HUES48 (cell line): ENCODE measurements at regions not wholly inside any gene's neighbourhood (a gene's known extent, or its start where the extent isn't known, plus 50 kb on each side); places are given as distances from the start of the nearest gene placed in this dataset.
"Not testable (repeated sequence)": the region's sequence is repeated elsewhere in the genome, so short reads cannot be mapped to it uniquely, and the experiment has no call there.

Experiments
- H3K27ac ChIP-seq: one replicate; pipeline ENCODE4 v1.7.0; 2013; ENCODE audit warnings: low read depth, low read length, inconsistent platforms
- H3K27me3 ChIP-seq: 2 replicates; pipeline ENCODE4 v1.6.1; 2013; ENCODE audit warnings: mild to moderate bottlenecking, low read length; ENCODE audit not compliant: control insufficient read depth, insufficient read depth
- H3K36me3 ChIP-seq: 2 replicates; pipeline ENCODE4 v1.6.1; 2013; ENCODE audit warnings: low read length; ENCODE audit not compliant: control insufficient read depth, insufficient read depth
- H3K4me1 ChIP-seq: 2 replicates; pipeline ENCODE4 v1.6.1; 2013; ENCODE audit warnings: mild to moderate bottlenecking, low read length; ENCODE audit not compliant: control insufficient read depth, insufficient read depth
- H3K4me3 ChIP-seq: 2 replicates; pipeline ENCODE4 v1.5.1; 2013; ENCODE audit warnings: mild to moderate bottlenecking, low read depth, low read length
- H3K9ac ChIP-seq: 2 replicates; pipeline ENCODE4 v1.6.1; 2013; ENCODE audit warnings: mild to moderate bottlenecking, low read depth, low read length, moderate library complexity
- H3K9me3 ChIP-seq: 2 replicates; pipeline ENCODE4 v1.6.1; 2013; ENCODE audit warnings: low read length; ENCODE audit not compliant: control insufficient read depth, insufficient read depth

DNA sequence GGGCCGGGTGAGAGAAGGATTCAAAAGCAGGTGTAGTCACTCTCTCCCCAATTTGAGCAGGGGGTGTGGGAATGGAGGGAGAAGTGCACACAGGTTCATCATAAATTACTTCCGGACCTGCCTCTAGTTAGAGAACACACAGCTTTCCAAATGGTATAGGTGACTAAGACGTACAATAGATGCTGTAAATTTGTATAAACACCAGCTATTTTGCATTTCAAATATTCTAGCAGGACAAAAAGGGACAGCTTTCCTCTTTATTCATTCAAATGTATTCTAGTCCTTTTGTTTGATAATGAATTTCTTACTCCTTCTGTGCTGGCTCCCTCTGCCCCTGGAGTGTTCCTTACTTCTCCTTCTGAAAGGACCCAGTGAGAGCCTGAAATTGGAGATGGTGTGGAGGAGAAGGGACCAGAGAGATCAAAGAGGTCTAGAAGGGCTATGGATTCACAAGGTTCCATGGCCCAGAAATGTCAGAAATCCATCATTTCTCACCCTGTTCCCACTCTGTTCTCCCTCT lies 53.2 kb upstream of the SH3BP4 start:
- Histone ChIP-seq H3K36me3 (no peaks in the 10 kb centered on the region), H3K9me3 (0 out of 2 replicates have a peak, but pooled peaks cover 3% of the 10 kb centered on the region), H3K4me3 (no peak overlapping the region), H3K27ac (no peak overlapping the region), H3K27me3 (no peaks in the 10 kb centered on the region), H3K9ac (no peak overlapping the region), H3K4me1 (no peaks in the 10 kb centered on the region)

DNA sequence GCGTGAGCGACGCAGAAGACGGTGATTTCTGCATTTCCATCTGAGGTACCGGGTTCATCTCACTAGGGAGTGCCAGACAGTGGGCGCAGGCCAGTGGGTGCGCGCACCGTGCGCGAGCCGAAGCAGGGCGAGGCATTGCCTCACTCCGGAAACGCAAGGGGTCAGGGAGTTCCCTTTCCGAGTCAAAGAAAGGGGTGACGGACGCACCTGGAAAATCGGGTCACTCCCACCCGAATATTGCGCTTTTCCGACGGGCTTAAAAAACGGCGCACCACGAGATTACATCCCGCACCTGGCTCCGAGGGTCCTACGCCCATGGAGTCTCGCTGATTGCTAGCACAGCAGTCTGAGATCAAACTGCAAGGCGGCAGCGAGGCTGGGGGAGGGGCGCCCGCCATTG lies 63.4 kb upstream of the SH3BP4 start:
- Histone ChIP-seq H3K4me3 (peak overlapping the region; percentile 36; the same call in 1 of the 2 replicates), H3K4me1 (peaks cover 17% of the 10 kb centered on the region)
- H3K27me3 ChIP-seq, H3K9ac ChIP-seq, H3K36me3 ChIP-seq, H3K27ac ChIP-seq, H3K9me3 ChIP-seq: not testable (repeated sequence)

DNA sequence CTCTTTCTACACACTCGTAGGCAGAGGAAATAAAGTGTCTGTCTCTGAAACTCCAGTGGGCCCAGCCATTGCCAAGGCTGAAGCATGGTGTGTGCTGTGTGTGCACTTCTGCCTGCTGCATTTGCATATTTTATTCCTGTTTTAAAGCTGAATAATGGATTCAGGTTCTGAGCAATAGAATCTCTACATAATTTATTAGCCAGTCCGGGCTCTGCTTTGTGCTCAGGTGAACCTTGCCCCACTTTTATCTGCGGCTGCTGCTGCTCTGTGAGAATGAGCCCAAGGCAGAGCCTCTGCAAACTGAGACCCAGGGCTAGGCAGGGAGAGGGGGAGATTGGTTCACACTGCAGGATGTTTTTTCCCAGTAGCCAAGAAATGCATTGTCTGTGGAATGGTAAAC lies 64.6 kb upstream of the SH3BP4 start:
- H3K9me3 ChIP-seq, result no peaks in the 10 kb centered on the region
- H3K27me3 ChIP-seq, result no peaks in the 10 kb centered on the region
- H3K36me3 ChIP-seq, result no peaks in the 10 kb centered on the region
- H3K9ac ChIP-seq, result no peak overlapping the region
- H3K4me3 ChIP-seq, result no peak overlapping the region
- peaks cover 17% of the 10 kb centered on the region for H3K4me1 ChIP-seq
- H3K27ac ChIP-seq, result no peak overlapping the region

DNA sequence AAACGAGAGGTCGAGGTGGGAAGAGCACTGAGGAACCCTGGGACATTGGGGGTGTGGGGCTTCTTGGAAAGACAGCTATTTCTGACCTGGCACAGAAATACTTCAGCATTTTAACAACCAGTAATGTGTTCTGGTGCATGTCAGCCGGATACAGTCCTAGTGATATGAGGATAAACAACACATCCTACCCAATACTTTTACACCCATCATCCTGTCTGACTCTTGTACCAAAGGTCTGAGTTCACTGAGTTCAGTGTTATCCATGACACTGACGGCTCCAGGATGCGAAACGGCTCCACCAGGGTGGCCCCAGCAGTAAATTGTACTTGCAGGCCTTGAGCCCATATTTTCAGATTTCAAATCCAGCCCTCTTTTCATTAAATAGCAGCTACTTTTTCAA lies 65.9 kb upstream of the SH3BP4 start:
- H3K27me3 ChIP-seq, result no peaks in the 10 kb centered on the region
- H3K9ac ChIP-seq, result no peak overlapping the region
- H3K27ac ChIP-seq, result no peak overlapping the region
- H3K4me1 ChIP-seq, result peaks cover 20% of the 10 kb centered on the region
- H3K36me3 ChIP-seq, result no peaks in the 10 kb centered on the region
- 0 out of 2 replicates have a peak, but pooled peaks cover 3% of the 10 kb centered on the region for H3K9me3 ChIP-seq
- no peak overlapping the region for H3K4me3 ChIP-seq

DNA sequence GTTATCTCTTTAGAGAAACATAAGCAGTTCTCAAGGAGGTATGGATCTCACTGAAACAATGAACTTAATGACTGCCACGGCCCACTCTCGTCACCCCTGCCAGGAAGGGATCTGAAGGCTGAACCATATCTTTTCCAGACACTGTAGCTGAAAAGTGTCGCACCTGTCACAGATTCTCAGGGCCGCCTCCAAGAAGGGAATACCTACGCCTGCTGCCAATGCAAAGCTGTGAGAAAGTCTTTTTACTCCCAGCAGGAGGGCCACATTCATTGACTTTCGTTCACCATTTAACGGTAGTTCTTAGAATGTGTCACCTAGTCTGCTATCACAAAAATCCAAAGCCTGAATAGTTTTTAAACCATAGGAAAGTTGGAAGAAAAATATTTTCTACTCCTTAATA lies 66.7 kb upstream of the SH3BP4 start:
- Histone ChIP-seq H3K27me3 (no peaks in the 10 kb centered on the region), H3K9me3 (0 out of 2 replicates have a peak, but pooled peaks cover 3% of the 10 kb centered on the region), H3K4me3 (no peak overlapping the region), H3K9ac (no peak overlapping the region), H3K36me3 (no peaks in the 10 kb centered on the region), H3K4me1 (peaks cover 20% of the 10 kb centered on the region), H3K27ac (no peak overlapping the region)

DNA sequence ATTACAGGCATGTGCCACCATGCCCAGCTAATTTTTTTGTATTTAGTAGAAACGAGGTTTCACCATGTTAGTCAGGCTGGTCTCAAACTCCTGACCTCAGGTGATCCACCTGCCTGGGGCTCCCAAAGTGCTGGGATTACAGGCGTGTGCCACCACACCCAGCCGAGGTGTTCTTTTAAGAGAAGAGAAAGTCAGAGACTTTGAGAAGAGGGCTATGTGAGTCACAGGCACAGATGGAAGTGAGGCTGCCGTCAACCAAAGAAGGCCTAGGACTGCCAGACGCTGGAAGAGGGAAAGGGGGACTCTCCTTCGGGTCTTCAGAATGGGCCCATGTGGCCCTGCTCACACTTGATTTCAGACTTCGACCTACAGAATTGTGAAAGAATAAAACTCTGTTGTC lies 67.2 kb upstream of the SH3BP4 start:
- Histone ChIP-seq H3K4me1 (peaks cover 20% of the 10 kb centered on the region), H3K9me3 (0 out of 2 replicates have a peak, but pooled peaks cover 3% of the 10 kb centered on the region), H3K27me3 (no peaks in the 10 kb centered on the region), H3K36me3 (no peaks in the 10 kb centered on the region), H3K4me3 (no peak overlapping the region), H3K27ac (no peak overlapping the region), H3K9ac (no peak overlapping the region)

DNA sequence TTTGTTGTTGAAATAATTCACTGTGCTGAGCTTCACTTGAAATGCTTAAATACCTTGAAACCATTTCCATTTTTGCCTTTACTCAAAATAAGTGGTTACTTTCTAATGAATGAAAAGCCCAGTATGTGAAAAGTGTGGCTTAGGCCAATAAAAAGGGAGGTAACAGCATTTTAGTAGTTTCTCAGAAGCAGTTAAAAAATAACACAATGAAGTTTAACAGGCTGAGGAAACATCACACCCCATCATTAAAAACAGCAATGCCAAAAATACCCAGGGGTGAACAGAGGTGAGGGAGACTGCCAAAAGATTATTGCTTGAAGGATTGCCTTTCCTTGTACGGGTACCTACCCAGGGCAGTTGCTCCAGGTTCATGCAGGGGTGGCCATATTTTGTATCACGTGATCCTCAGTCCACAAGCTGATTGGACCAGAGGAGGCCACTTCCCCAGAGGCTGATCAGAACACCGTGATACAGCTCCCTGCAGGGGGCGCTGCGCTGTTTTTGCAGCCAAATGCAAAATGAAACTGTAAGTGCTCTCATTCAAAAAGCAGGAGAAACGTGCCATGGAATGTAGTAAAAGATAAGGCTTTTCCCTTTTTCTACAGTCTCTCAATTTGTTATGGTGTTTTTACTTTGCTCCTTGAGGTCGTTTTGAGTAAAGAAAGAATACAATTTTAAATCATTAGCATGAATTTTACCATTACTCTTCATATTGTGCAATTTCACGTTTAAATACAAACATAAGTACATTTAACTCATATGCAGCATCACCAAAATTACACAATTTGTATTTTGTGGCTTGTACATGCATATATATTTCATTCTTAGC lies 70.2 kb upstream of the SH3BP4 start:
- no peak overlapping the region for H3K27ac ChIP-seq
- 0 out of 2 replicates have a peak, but pooled peaks cover 6% of the 10 kb centered on the region for H3K9me3 ChIP-seq
- no peaks in the 10 kb centered on the region for H3K27me3 ChIP-seq
- no peak overlapping the region for H3K9ac ChIP-seq
- no peak overlapping the region for H3K4me3 ChIP-seq
- H3K4me1 ChIP-seq, result peaks cover 12% of the 10 kb centered on the region
- no peaks in the 10 kb centered on the region for H3K36me3 ChIP-seq

DNA sequence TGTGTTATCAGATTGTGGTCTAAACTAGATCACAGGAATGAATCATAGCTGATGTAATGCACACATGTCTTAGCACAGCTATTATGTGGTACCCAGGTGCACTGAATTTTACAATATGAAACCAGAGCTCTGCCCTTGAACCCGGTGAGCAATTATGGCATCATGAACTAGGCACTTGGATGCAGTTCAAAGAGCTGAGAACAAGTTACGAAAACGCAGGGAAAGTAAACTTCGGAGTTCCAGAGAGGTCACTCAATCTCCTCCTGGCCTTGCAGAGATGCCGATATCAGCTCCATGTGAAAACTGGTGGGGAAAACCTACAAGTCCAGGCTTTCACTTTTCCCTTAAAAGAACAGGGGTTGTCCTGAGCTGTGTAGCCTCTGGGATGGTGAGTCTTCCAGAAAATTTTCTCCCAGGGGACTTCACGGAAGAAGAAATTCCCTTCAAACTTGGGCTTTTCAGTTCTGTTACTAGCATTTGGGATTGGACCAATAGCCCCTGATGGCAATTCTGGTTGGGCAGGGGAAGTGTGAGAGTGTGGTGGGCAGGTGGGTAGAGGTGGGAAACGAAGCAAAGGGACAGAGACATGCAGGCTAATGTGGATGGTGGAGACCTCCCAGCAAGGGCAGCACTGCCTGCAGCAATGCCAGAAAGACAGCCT lies 71.1 kb upstream of the SH3BP4 start:
- Histone ChIP-seq H3K36me3 (no peaks in the 10 kb centered on the region), H3K9me3 (0 out of 2 replicates have a peak, but pooled peaks cover 6% of the 10 kb centered on the region), H3K4me1 (peaks cover 12% of the 10 kb centered on the region), H3K4me3 (no peak overlapping the region), H3K27ac (no peak overlapping the region), H3K27me3 (no peaks in the 10 kb centered on the region), H3K9ac (no peak overlapping the region)

DNA sequence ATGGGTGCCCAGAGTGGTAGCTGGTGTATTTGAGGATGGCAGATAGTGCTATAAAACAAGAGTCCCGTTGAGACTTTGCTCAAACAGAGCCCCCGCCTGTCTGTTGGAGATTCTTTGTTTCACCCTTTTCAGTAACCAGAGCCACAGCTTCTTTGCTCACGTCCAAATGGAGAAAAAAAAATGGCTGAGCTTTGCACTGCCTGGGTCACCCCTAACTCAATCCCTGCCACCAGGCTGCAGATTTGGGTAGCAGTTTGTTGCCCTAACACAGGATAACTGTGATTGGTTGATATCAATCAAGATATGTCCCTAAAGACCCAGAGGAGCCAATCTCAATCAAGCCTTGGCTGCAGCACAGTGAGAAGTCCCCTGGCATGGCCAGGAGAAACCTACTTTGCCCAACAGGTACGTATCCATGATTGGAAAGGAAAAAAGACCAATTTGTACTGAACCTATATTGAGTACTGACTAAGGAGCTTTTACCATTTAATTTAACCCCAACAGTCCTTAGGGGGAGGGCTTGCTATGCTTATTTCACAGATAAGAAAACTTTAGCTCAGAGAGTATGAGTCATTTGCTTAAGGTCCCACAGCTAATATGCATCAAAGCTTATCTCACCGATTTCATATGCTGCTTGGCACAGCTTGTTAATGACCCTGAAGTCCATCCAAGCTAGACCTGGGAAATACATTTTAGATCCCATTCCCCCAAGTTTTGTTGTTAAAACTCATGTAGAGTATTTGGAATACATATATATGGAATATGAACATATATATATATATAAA lies 72.0 kb upstream of the SH3BP4 start:
- Histone ChIP-seq H3K4me1 (peaks cover 3% of the 10 kb centered on the region; the same call in 1 of the 2 replicates), H3K27me3 (no peaks in the 10 kb centered on the region), H3K36me3 (no peaks in the 10 kb centered on the region), H3K9ac (no peak overlapping the region), H3K27ac (no peak overlapping the region), H3K4me3 (no peak overlapping the region), H3K9me3 (0 out of 2 replicates have a peak, but pooled peaks cover 6% of the 10 kb centered on the region)

DNA sequence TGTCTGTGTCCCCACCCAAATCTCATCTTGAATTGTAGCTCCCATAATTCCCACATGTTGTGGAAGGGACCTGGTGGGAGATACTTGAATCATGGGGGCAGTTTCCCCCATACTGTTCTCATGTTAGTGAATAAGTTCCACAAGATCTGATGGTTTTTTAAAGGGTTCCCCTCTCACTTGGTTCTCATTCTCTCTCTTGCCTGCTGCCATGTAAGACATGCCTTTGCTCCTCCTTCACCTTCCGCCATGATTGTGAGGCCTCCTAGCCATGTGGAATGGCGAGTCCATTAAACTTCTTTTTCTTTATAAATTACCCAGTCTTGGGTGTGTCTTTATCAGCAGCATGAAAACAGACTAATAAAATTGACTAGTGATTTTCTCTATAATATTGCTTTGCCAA lies 75.2 kb upstream of the SH3BP4 start:
- H3K4me1 ChIP-seq, H3K27ac ChIP-seq, H3K9ac ChIP-seq, H3K27me3 ChIP-seq, H3K36me3 ChIP-seq, H3K4me3 ChIP-seq, H3K9me3 ChIP-seq: not testable (repeated sequence)
